B cell (primary cell): ENCODE measurements at regions not wholly inside any gene's neighbourhood (a gene's known extent, or its start where the extent isn't known, plus 50 kb on each side); places are given as distances from the start of the nearest gene placed in this dataset.

Experiments used
- ATAC-seq: fragments of 200-7000 bp; cut with Tn5 transposase; one replicate; pipeline ENCODE4 v1.10.0; 2021; ENCODE audit warnings: low read depth, mild to moderate bottlenecking, moderate number of reproducible peaks, moderate library complexity
- CTCF ChIA-PET: fragments of 350-600 bp; sonication (Branson Sonifier 250); formaldehyde crosslinking; loops from one replicate; lab custom pipeline; 2021; ENCODE audit warnings: antibody characterized with exemption, inconsistent platforms; lab: Charles Lee
- POLR2A ChIA-PET: fragments of 350-600 bp; sonication (Branson Sonifier 250); formaldehyde crosslinking; loops from one replicate; lab custom pipeline; 2021; ENCODE audit warnings: antibody characterized with exemption; lab: Charles Lee
- DNase-seq: peaks from one replicate; pipeline ENCODE4 v3.0.0; 2013
- H2AFZ ChIP-seq: 2 replicates; pipeline ENCODE4 v1.6.1; 2012; ENCODE audit warnings: mild to moderate bottlenecking, low read depth, low read length; ENCODE audit not compliant: insufficient read depth, poor library complexity, severe bottlenecking
- H3K27ac ChIP-seq, 2 donors: 1 replicate in 1 of 2; 2 replicates in 1 of 2; pipeline ENCODE4 v1.5.1; 2012 to 2013; ENCODE audit warnings: low read length in 2 of 2, mild to moderate bottlenecking in 2 of 2, moderate library complexity in 1 of 2
- H3K27me3 ChIP-seq, 4 experiments: fragments of 200-600 bp in 1 of 4; sonication (generic) in 1 of 4; replicated peaks in 1 of 4; 1 replicate in 2 of 4; 2 replicates in 2 of 4; pipeline versions ENCODE4 v1.6.1 to v1.7.0; 2013 to 2016; ENCODE audit warnings: low read length in 3 of 4, mild to moderate bottlenecking in 2 of 4, mixed read lengths in 1 of 4, moderate library complexity in 1 of 4; ENCODE audit not compliant: insufficient read depth in 4 of 4, control insufficient read depth in 3 of 4; ENCODE audit errors: control extremely low read depth in 1 of 4
- H3K36me3 ChIP-seq, 2 experiments: replicated peaks in 1 of 2; 1 replicate in 1 of 2; 2 replicates in 1 of 2; pipeline versions ENCODE4 v1.6.1 to v1.7.1; 2013; ENCODE audit warnings: low read length in 1 of 2; ENCODE audit not compliant: insufficient read depth in 2 of 2, control insufficient read depth in 1 of 2; ENCODE audit errors: control extremely low read depth in 1 of 2, extremely low read depth in 1 of 2
- H3K4me1 ChIP-seq, 2 donors: fragments of 200-600 bp in 1 of 2; sonication (generic) in 1 of 2; 1 replicate in 1 of 2; 2 replicates in 1 of 2; pipeline versions ENCODE4 v1.5.1 to v1.6.1; 2013 to 2017; ENCODE audit warnings: low read length in 2 of 2; ENCODE audit not compliant: control insufficient read depth in 2 of 2, insufficient read depth in 2 of 2
- H3K4me2 ChIP-seq: replicated peaks from 2 replicates; pipeline ENCODE3; 2012; ENCODE audit warnings: mild to moderate bottlenecking, low read depth, low read length; ENCODE audit not compliant: poor library complexity, severe bottlenecking
- H3K4me3 ChIP-seq, 5 experiments: fragments of 200-600 bp in 1 of 5; sonication (generic) in 1 of 5; 1 replicate in 3 of 5; 2 replicates in 2 of 5; pipeline versions ENCODE4 v1.5.1 to v1.7.0; 2011 to 2016; ENCODE audit warnings: low read length in 4 of 5, mild to moderate bottlenecking in 4 of 5, low read depth in 2 of 5, control low read depth in 1 of 5, moderate library complexity in 1 of 5; ENCODE audit not compliant: insufficient read depth in 1 of 5; ENCODE audit errors: control extremely low read depth in 1 of 5, extremely low read depth in 1 of 5
- H3K79me2 ChIP-seq: fragments of 200-600 bp; sonication (generic); one replicate; pipeline ENCODE4 v1.6.0; 2016; ENCODE audit warnings: low read length; ENCODE audit not compliant: control insufficient read depth, insufficient read depth
- H3K9ac ChIP-seq: fragments of 200-600 bp; sonication (generic); 2 replicates; pipeline ENCODE4 v1.6.1; 2017; ENCODE audit warnings: mild to moderate bottlenecking, low read length, moderate library complexity
- H3K9me3 ChIP-seq, 3 donors: one replicate each; pipeline versions ENCODE4 v1.6.1 to v1.7.1; 2013; ENCODE audit warnings: low read length in 2 of 3; ENCODE audit not compliant: control insufficient read depth in 2 of 3, insufficient read depth in 1 of 3; ENCODE audit errors: control extremely low read depth in 1 of 3
- H4K20me1 ChIP-seq: 2 replicates; pipeline ENCODE4 v1.6.0; 2012; ENCODE audit warnings: mild to moderate bottlenecking, low read length; ENCODE audit not compliant: insufficient read depth, control insufficient read depth, poor library complexity, severe bottlenecking
- H3K27ac Mint-ChIP-seq: one replicate; pipeline ENCODE4 v1.8.0; 2021; ENCODE audit warnings: mixed read lengths
- H3K27me3 Mint-ChIP-seq: one replicate; pipeline ENCODE4 v1.8.0; 2021; ENCODE audit warnings: mixed read lengths
- H3K4me1 Mint-ChIP-seq: one replicate; pipeline ENCODE4 v1.8.0; 2021; ENCODE audit warnings: mixed read lengths
- H3K4me3 Mint-ChIP-seq: one replicate; pipeline ENCODE4 v1.8.0; 2021; ENCODE audit warnings: mixed read lengths
- H3K9me3 Mint-ChIP-seq: one replicate; pipeline ENCODE4 v1.8.0; 2022; ENCODE audit warnings: mixed read lengths; ENCODE audit not compliant: insufficient read depth
- EZH2 ChIP-seq: IDR thresholded peaks from 2 replicates; pipeline ENCODE4 v1.6.1; 2012; ENCODE audit warnings: borderline replicate concordance, low read depth, mild to moderate bottlenecking, moderate library complexity, low read length; ENCODE audit not compliant: insufficient read depth, poor library complexity, severe bottlenecking
- WGBS: methylation state at CpG from one replicate; pipeline ENCODE4 v1.1.5; 2013; ENCODE audit warnings: missing lambda C conversion rate; ENCODE audit not compliant: insufficient coverage; 5-methylcytosine and 5-hydroxymethylcytosine counted together
- intact Hi-C: fragments of 100-400 bp; cut with micrococcal nuclease; formaldehyde crosslinking; loops from one replicate; pipeline ENCODE4 v1.10.0; 2022
- TF ChIP-seq, protein P1 (sequence below): fragments of 200-600 bp; IDR thresholded peaks from one replicate; pipeline ENCODE4 v1.8.0; 2022; ENCODE audit warnings: antibody characterized with exemption, mild to moderate bottlenecking

DNA sequence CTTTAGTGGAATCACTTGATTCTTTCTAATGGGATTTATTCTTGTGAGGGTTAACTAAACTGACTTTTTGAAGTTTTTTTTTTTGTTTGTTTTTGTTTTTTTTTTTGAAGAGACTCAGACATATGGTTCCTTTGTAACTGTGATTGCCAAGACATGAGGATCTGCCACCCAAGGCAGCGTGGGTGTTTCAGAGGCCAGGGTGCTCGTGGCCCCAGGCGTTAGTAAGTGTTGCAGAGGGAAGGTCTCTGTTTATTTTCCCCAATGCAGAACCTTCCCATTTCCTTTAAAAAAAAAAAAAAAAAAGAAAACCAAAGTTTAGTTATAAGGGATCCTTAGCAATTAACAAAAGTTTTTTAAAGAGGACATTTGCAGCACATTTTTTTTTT, 94.8 kb downstream of the CTTN start:
- no peaks in the 10 kb centered on the region for H3K36me3 ChIP-seq
- CTCF ChIA-PET: no interaction called here
- POLR2A ChIA-PET: no interaction called here
- intact Hi-C loops: no loop called here
- H2AFZ ChIP-seq: no peak overlapping the region
- Mint-ChIP-seq H3K4me1 (no peaks in the 10 kb centered on the region), H3K4me3 (no peak overlapping the region), H3K27me3 (no peaks in the 10 kb centered on the region), H3K27ac (no peak overlapping the region), H3K9me3 (no peaks in the 10 kb centered on the region)
- no peaks in the 10 kb centered on the region for H3K79me2 ChIP-seq
- H4K20me1 ChIP-seq: no peaks in the 10 kb centered on the region
- H3K4me3 ChIP-seq: no peak overlapping the region
- no peaks in the 10 kb centered on the region for H3K4me1 ChIP-seq
- TF ChIP-seq EZH2: no peak
- TF ChIP-seq, protein P1, sequence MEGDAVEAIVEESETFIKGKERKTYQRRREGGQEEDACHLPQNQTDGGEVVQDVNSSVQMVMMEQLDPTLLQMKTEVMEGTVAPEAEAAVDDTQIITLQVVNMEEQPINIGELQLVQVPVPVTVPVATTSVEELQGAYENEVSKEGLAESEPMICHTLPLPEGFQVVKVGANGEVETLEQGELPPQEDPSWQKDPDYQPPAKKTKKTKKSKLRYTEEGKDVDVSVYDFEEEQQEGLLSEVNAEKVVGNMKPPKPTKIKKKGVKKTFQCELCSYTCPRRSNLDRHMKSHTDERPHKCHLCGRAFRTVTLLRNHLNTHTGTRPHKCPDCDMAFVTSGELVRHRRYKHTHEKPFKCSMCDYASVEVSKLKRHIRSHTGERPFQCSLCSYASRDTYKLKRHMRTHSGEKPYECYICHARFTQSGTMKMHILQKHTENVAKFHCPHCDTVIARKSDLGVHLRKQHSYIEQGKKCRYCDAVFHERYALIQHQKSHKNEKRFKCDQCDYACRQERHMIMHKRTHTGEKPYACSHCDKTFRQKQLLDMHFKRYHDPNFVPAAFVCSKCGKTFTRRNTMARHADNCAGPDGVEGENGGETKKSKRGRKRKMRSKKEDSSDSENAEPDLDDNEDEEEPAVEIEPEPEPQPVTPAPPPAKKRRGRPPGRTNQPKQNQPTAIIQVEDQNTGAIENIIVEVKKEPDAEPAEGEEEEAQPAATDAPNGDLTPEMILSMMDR: no peak
- no CpG with 5 or more reads among the region's 3 CpGs for WGBS
- DNase-seq (no peak), ATAC-seq (no peak)
- H3K4me2 ChIP-seq: no peak overlapping the region
- H3K27me3 ChIP-seq: no peaks in the 10 kb centered on the region
- no peak overlapping the region for H3K27ac ChIP-seq
- H3K9me3 ChIP-seq: peaks cover 0 to 40% (median 4%) of the 10 kb centered on the region in 3 donors
- no peak overlapping the region for H3K9ac ChIP-seq

- Histone ChIP-seq H3K9me3 (peaks cover 0 to 34% (median 4%) of the 10 kb centered on the region in 3 donors), H3K4me1 (no peaks in the 10 kb centered on the region), H3K4me2 (no peak overlapping the region), H3K79me2 (no peaks in the 10 kb centered on the region), H3K27ac (no peak overlapping the region), H3K9ac (no peak overlapping the region), H3K4me3 (no peak overlapping the region), H2AFZ (no peak overlapping the region), H3K27me3 (no peaks in the 10 kb centered on the region), H4K20me1 (no peaks in the 10 kb centered on the region), H3K36me3 (no peaks in the 10 kb centered on the region)
- no peaks in the 10 kb centered on the region for H3K27me3 Mint-ChIP-seq
- ChIA-PET POLR2A (no interaction called here), CTCF (no interaction called here)
- TF ChIP-seq, protein P1: no peak
- TF ChIP-seq EZH2: no peak
- H3K4me3 Mint-ChIP-seq: no peak overlapping the region
- no peaks in the 10 kb centered on the region for H3K9me3 Mint-ChIP-seq
- 96% methylated on average over 8 of the region's 8 CpGs for WGBS
- no peak for DNase-seq
- no peaks in the 10 kb centered on the region for H3K4me1 Mint-ChIP-seq
- intact Hi-C loops: no loop called here
- no peak for ATAC-seq
- no peak overlapping the region for H3K27ac Mint-ChIP-seq
Observed at GRCh38 chr11:70493891-70494290, 95.6 kb downstream of the CTTN start.
